ENCODE measurements at regions not wholly inside any gene's neighbourhood (a gene's known extent, or its start where the extent isn't known, plus 50 kb on each side); places are given as distances from the start of the nearest gene placed in this dataset.

DNA sequence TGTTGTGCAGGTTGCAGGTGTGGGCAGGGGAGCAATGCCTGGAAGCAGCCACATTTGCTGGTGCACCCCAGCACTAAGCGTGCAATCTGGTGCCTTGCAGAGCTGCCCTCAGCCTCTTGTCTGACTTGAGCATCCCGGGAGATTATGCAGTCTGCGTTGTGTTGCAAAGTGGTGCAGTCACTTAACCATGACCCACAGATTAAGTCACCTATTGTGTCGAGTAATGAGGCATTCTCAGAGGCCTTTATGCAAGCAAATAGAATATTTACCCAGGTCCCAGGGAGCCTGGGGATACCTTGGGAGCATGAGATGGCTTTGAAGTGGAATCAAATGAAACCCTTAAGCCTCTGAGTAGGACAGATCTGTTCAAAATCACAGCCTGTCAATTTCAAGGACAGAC lies 529.0 kb downstream of the TYW1 start:
- no peak for DNase-seq (ENCODE audit: low read depth)
- TF ChIP-seq, protein P1, sequence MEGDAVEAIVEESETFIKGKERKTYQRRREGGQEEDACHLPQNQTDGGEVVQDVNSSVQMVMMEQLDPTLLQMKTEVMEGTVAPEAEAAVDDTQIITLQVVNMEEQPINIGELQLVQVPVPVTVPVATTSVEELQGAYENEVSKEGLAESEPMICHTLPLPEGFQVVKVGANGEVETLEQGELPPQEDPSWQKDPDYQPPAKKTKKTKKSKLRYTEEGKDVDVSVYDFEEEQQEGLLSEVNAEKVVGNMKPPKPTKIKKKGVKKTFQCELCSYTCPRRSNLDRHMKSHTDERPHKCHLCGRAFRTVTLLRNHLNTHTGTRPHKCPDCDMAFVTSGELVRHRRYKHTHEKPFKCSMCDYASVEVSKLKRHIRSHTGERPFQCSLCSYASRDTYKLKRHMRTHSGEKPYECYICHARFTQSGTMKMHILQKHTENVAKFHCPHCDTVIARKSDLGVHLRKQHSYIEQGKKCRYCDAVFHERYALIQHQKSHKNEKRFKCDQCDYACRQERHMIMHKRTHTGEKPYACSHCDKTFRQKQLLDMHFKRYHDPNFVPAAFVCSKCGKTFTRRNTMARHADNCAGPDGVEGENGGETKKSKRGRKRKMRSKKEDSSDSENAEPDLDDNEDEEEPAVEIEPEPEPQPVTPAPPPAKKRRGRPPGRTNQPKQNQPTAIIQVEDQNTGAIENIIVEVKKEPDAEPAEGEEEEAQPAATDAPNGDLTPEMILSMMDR (IDR thresholded peaks at IDR 0.05; ENCODE audit: low read length, missing control alignments), result no peak
- H3K4me3 ChIP-seq (replicated peaks; ENCODE audit: low read depth, low read length), result no peak overlapping the region

DNA sequence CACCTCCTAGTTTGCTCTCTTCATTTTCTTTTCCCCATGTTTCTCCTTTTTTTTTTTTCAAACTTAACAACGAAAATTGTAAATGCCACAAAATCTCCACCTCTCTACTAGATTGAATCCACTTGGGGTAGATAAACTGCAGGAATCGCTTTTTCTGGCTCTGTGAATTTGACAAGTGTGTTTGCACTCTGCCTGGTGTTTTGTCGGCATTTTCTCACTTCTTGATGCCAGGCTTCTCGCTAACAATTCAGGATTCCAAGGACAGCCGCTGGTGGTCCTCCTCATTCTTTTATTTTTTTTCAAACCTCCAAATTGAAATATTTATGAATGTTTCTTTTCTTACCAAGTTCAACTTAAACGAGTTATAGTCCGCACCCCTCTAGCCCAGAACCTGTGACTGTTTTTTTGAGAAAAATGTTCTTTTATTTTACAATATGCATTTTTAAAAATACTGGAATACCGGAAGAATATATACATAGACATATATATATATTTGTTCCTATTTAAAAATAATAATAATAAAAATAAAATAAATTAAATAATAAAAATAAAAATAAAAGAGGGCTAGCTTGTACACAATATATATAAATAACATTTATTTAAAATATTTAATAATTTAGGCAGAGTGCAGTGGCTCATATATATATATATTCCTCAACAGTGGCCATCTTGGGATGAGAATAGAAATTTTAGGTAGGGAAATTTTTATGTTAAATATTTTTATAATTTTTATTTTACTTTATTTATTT lies 538.8 kb downstream of the TYW1 start:
- TF ChIP-seq, protein P1 (IDR thresholded peaks at IDR 0.05; ENCODE audit: low read length, missing control alignments), result no peak
- DNase-seq (ENCODE audit: low read depth), result no peak

DNA sequence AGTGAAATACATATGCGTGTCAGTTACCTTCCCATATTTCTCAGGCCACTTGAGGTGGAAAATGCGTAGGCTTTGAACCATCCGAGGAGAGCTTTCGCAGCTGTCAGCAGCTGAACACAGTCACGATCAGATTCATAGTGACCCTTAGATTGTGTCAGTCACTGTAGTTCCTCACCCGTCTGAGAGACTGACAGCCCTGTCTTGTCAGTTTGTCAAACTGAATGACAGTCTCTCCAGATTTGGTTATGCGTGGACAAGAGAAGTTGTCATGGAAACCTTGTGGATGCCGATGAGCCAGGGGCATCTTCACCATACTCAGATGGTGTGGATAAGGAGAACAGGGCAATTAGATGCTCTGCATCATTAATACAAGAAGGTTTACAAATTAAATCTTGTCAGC lies 546.3 kb downstream of the TYW1 start:
- TF ChIP-seq, protein P1 (IDR thresholded peaks at IDR 0.05; ENCODE audit: low read length, missing control alignments), result no peak
- no peak for DNase-seq (ENCODE audit: low read depth)
- H3K4me3 ChIP-seq (replicated peaks; ENCODE audit: low read depth, low read length), result no peak overlapping the region

More for the DNA sequence above, 538.8 kb downstream of the TYW1 start:
- H3K4me3 ChIP-seq (replicated peaks; ENCODE audit: low read depth, low read length), result no peak overlapping the region

DNA sequence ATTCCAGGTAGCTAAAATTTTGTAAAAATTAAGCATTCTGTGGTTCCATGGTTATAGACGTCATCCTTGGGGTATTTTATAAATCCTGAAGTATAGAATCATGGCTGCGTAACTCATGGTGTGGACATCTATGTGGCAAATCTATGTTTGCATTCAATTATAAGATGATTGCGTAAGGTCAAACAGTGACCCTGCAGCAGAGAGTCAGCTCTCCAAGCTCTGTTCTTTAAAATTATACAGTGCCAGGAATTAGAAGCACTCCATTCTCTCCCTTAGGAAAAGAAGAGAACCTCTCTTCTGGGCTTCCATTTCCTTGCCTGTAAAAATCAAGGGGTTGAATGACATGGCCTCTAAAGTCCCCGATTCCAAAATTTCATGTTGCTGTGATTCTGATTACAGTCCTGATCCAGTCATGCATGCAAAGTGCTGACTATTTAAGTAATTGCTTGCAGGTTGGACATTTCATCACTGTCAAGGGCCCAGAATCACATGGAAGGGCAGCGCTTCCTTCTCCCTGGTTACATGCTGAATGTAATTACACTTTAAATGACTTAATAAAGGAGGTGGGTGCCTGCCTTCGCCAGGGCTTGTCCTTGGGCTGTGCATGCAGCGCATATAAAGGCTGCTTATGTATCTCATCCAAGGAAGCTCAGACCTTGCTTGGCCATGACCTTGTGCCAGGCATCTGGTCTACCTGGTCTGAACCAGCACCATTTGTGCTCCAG lies 550.7 kb downstream of the TYW1 start:
- no peak overlapping the region for H3K4me3 ChIP-seq (replicated peaks; ENCODE audit: low read depth, low read length)
- DNase-seq (ENCODE audit: low read depth), result no peak
- TF ChIP-seq, protein P1 (IDR thresholded peaks at IDR 0.05; ENCODE audit: low read length, missing control alignments), result no peak

DNA sequence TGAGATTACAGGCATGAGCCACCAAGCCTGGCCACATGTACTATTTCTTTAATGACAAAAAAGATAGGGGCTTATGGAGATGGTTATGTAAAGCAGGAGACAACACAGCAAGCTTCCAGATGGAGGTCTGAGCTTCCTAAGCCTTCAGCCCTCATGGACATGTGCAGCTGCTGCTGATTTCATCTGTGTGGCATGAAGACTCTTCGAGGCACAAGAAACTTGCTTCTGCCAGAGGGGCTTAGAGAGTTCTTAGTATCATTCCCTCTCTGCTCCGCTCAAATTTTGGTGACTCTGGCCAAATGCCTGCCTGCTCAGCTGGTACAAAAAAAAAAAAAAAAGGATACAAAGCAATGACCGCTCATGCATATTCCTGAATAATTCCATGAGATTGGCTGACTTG lies 552.5 kb downstream of the TYW1 start:
- no peak overlapping the region for H3K4me3 ChIP-seq (replicated peaks; ENCODE audit: low read depth, low read length)
- TF ChIP-seq, protein P1 (IDR thresholded peaks at IDR 0.05; ENCODE audit: low read length, missing control alignments), result no peak
- no peak for DNase-seq (ENCODE audit: low read depth)

DNA sequence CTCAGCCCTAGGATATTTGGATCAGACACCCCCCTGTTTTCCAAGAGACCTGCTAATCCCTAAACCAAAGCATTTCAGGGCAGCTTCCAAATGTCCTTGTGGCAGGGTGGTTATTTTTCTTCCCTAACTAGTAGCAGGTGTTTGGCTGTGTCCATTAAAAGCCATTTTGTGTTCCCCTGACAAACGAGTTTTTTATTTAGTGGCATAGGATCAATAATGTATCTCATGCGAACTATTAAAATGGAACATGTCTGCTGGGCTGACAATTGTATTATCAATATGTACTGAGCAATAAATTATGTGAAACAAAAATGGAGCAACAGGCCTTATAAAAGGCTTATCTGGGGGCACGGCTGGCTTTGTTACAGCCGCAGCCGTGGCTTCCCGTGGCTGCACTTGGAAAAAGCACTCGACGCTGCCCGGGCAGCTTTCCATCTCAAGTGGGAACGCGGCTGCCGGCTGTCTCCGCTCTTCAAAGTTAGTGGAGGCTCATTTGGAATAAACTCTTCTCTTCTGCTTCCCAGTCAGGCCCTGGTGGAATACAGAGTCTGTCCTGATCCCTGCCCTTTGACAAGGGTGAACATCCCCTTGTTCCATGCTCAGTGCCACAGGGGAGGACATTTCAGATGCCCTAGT lies 554.3 kb downstream of the TYW1 start:
- no peak for DNase-seq (ENCODE audit: low read depth)
- TF ChIP-seq, protein P1 (IDR thresholded peaks at IDR 0.05; ENCODE audit: low read length, missing control alignments), result no peak
- no peak overlapping the region for H3K4me3 ChIP-seq (replicated peaks; ENCODE audit: low read depth, low read length)
